HUES6 (cell line): ENCODE measurements at regions not wholly inside any gene's neighbourhood (a gene's known extent, or its start where the extent isn't known, plus 50 kb on each side); places are given as distances from the start of the nearest gene placed in this dataset.
A peak's percentile ranks its signal among the peaks of the same experiment; 100 is the strongest.

Experiments used
- H3K27ac ChIP-seq: 2 replicates; pipeline ENCODE4 v1.7.0; 2013; ENCODE audit warnings: low read depth, mild to moderate bottlenecking, low read length, inconsistent platforms
- H3K27me3 ChIP-seq: 2 replicates; pipeline ENCODE4 v1.6.1; 2013; ENCODE audit warnings: low read length; ENCODE audit not compliant: control insufficient read depth, insufficient read depth
- H3K36me3 ChIP-seq: 2 replicates; pipeline ENCODE4 v1.6.1; 2013; ENCODE audit warnings: low read length; ENCODE audit not compliant: control insufficient read depth, insufficient read depth
- H3K4me1 ChIP-seq: 2 replicates; pipeline ENCODE4 v1.6.1; 2013; ENCODE audit warnings: low read length; ENCODE audit not compliant: control insufficient read depth, insufficient read depth
- H3K4me3 ChIP-seq: 2 replicates; pipeline ENCODE4 v1.5.1; 2013; ENCODE audit warnings: low read depth, low read length
- H3K9ac ChIP-seq: one replicate; pipeline ENCODE4 v1.6.1; 2013; ENCODE audit warnings: mild to moderate bottlenecking, low read length
- H3K9me3 ChIP-seq: 2 replicates; pipeline ENCODE4 v1.6.1; 2013; ENCODE audit warnings: low read depth, low read length; ENCODE audit not compliant: control insufficient read depth, insufficient read depth

GRCh38 chr18:77658299-77658662 lies 408.6 kb downstream of the GALR1 start:
- Histone ChIP-seq H3K9me3 (no peaks in the 10 kb centered on the region; the same call in 1 of the 2 replicates), H3K4me3 (no peak overlapping the region), H3K27me3 (no peaks in the 10 kb centered on the region), H3K9ac (no peak overlapping the region), H3K4me1 (peaks cover 8% of the 10 kb centered on the region; the same call in 1 of the 2 replicates), H3K27ac (no peak overlapping the region), H3K36me3 (no peaks in the 10 kb centered on the region)

GRCh38 chr18:77658751-77659448 lies 409.3 kb downstream of the GALR1 start:
- Histone ChIP-seq H3K36me3 (no peaks in the 10 kb centered on the region), H3K4me3 (no peak overlapping the region), H3K4me1 (peaks cover 8% of the 10 kb centered on the region; the same call in 1 of the 2 replicates), H3K9me3 (no peaks in the 10 kb centered on the region; the same call in 1 of the 2 replicates), H3K9ac (no peak overlapping the region), H3K27ac (no peak overlapping the region), H3K27me3 (no peaks in the 10 kb centered on the region)

- H3K27ac ChIP-seq: no peak overlapping the region
- H3K36me3 ChIP-seq: no peaks in the 10 kb centered on the region
- H3K4me1 ChIP-seq: 0 out of 2 replicates have a peak, but pooled peaks cover 4% of the 10 kb centered on the region
- no peak overlapping the region for H3K4me3 ChIP-seq
- no peak overlapping the region for H3K9ac ChIP-seq
- H3K9me3 ChIP-seq: no peaks in the 10 kb centered on the region; the same call in 1 of the 2 replicates
- H3K27me3 ChIP-seq: no peaks in the 10 kb centered on the region
Measured at GRCh38 chr18:77666613-77667012, 417.0 kb downstream of the GALR1 start.

GRCh38 chr18:77668219-77668618 lies 418.6 kb downstream of the GALR1 start:
- H3K9ac ChIP-seq: no peak overlapping the region
- no peaks in the 10 kb centered on the region for H3K9me3 ChIP-seq
- H3K36me3 ChIP-seq: no peaks in the 10 kb centered on the region
- H3K27me3 ChIP-seq: no peaks in the 10 kb centered on the region
- 0 out of 2 replicates have a peak, but pooled peaks cover 10% of the 10 kb centered on the region for H3K4me1 ChIP-seq
- H3K27ac ChIP-seq: no peak overlapping the region
- no peak overlapping the region for H3K4me3 ChIP-seq

GRCh38 chr18:77669331-77669730 lies 419.7 kb downstream of the GALR1 start:
- no peaks in the 10 kb centered on the region for H3K36me3 ChIP-seq
- H3K4me3 ChIP-seq: no peak overlapping the region
- no peaks in the 10 kb centered on the region for H3K9me3 ChIP-seq
- H3K27ac ChIP-seq: no peak overlapping the region
- H3K9ac ChIP-seq: no peak overlapping the region
- no peaks in the 10 kb centered on the region for H3K27me3 ChIP-seq
- H3K4me1 ChIP-seq: 0 out of 2 replicates have a peak, but pooled peaks cover 10% of the 10 kb centered on the region

- H3K4me3 ChIP-seq: peak overlapping the region; percentile 24; the same call in 1 of the 2 replicates
- H3K9ac ChIP-seq: no peak overlapping the region
- H3K36me3 ChIP-seq: no peaks in the 10 kb centered on the region
- peaks cover 11% of the 10 kb centered on the region; the same call in 1 of the 2 replicates for H3K4me1 ChIP-seq
- H3K9me3 ChIP-seq: no peaks in the 10 kb centered on the region
- H3K27ac ChIP-seq: no peak overlapping the region
- no peaks in the 10 kb centered on the region for H3K27me3 ChIP-seq
Measured at GRCh38 chr18:77671456-77672167, 422.0 kb downstream of the GALR1 start.

GRCh38 chr18:77676910-77677309 lies 427.3 kb downstream of the GALR1 start:
- Histone ChIP-seq H3K27me3 (no peaks in the 10 kb centered on the region), H3K27ac (no peak overlapping the region), H3K4me3 (no peak overlapping the region), H3K36me3 (no peaks in the 10 kb centered on the region), H3K9me3 (no peaks in the 10 kb centered on the region), H3K9ac (no peak overlapping the region), H3K4me1 (peaks cover 10% of the 10 kb centered on the region; the same call in 1 of the 2 replicates)

GRCh38 chr18:77677536-77677935 lies 427.9 kb downstream of the GALR1 start:
- Histone ChIP-seq H3K27me3 (no peaks in the 10 kb centered on the region), H3K36me3 (no peaks in the 10 kb centered on the region), H3K4me3 (no peak overlapping the region), H3K4me1 (peaks cover 7% of the 10 kb centered on the region; the same call in 1 of the 2 replicates), H3K9me3 (no peaks in the 10 kb centered on the region), H3K27ac (no peak overlapping the region), H3K9ac (no peak overlapping the region)

- H3K4me3 ChIP-seq: no peak overlapping the region
- no peak overlapping the region for H3K27ac ChIP-seq
- H3K9ac ChIP-seq: no peak overlapping the region
- H3K4me1 ChIP-seq: peaks cover 7% of the 10 kb centered on the region; the same call in 1 of the 2 replicates
- no peaks in the 10 kb centered on the region for H3K36me3 ChIP-seq
- H3K9me3 ChIP-seq: no peaks in the 10 kb centered on the region
- no peaks in the 10 kb centered on the region for H3K27me3 ChIP-seq
Measured at GRCh38 chr18:77679869-77680268, 430.2 kb downstream of the GALR1 start.

GRCh38 chr18:77700051-77700450 lies 450.4 kb downstream of the GALR1 start:
- H3K4me1 ChIP-seq: no peaks in the 10 kb centered on the region
- no peak overlapping the region for H3K27ac ChIP-seq
- H3K27me3 ChIP-seq: no peaks in the 10 kb centered on the region
- no peak overlapping the region for H3K4me3 ChIP-seq
- H3K36me3 ChIP-seq: no peaks in the 10 kb centered on the region
- no peak overlapping the region for H3K9ac ChIP-seq
- no peaks in the 10 kb centered on the region for H3K9me3 ChIP-seq

GRCh38 chr18:77701977-77702376 lies 452.3 kb downstream of the GALR1 start:
- no peak overlapping the region for H3K9ac ChIP-seq
- H3K27me3 ChIP-seq: no peaks in the 10 kb centered on the region
- H3K4me3 ChIP-seq: no peak overlapping the region
- H3K4me1 ChIP-seq: no peaks in the 10 kb centered on the region
- H3K36me3 ChIP-seq: no peaks in the 10 kb centered on the region
- H3K27ac ChIP-seq: no peak overlapping the region
- no peaks in the 10 kb centered on the region for H3K9me3 ChIP-seq
